Caki2 (cell line): ENCODE measurements at regions not wholly inside any gene's neighbourhood (a gene's known extent, or its start where the extent isn't known, plus 50 kb on each side); places are given as distances from the start of the nearest gene placed in this dataset.
"Not testable (repeated sequence)": the region's sequence is repeated elsewhere in the genome, so short reads cannot be mapped to it uniquely, and the experiment has no call there.

Source experiments
- DNase-seq: peaks from one replicate; pipeline ENCODE4 v3.0.0-alpha.2; 2015; ENCODE audit warnings: low read depth
- in situ Hi-C: cut with HindIII; loops from 2 replicates; pipeline ENCODE4 v1.10.0; 2016; ENCODE audit warnings: low sequenced_read_pairs, low pct_unique_long_range_greater_than_20kb, mixed read lengths

- no peak for DNase-seq
- in situ Hi-C loops, result no loop called here
Measured at GRCh38 chr14:43359317-43359716, 1147.8 kb downstream of the FSCB start.

GRCh38 chr14:43356979-43357545, 1150.0 kb downstream of the FSCB start:
- in situ Hi-C loops, result no loop called here
- no peak for DNase-seq

GRCh38 chr14:43356382-43356781, 1150.7 kb downstream of the FSCB start:
- DNase-seq, result no peak
- in situ Hi-C loops, result no loop called here

GRCh38 chr14:43341921-43342320, 1165.2 kb downstream of the FSCB start:
- in situ Hi-C loops, result no loop called here
- no peak for DNase-seq

GRCh38 chr14:43338713-43339112, 1168.4 kb downstream of the FSCB start:
- in situ Hi-C loops, result no loop called here

DNA sequence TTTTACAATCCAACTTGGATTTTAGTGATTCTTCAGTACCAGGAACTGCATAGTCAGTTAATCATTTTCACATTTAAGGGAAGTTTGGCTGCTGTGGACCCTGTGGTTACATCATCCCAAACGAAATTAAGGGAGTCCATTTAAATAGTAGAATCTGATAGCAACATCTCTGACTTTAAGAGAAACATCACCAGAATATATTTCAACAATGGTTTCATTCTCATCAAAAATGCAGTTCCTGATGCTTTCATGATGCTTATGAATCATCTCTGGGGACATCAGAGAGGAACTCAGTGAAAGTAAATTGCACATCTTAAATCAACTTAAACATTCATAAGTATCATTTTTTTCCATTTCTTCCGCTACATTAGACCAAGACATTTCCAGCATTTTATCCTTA, 1170.7 kb downstream of the FSCB start:
- in situ Hi-C loops, result no loop called here

More at GRCh38 chr14:43338713-43339112, 1168.4 kb downstream of the FSCB start:
- DNase-seq, result no peak

GRCh38 chr14:43326501-43327407, 1180.3 kb downstream of the FSCB start:
- DNase-seq, in situ Hi-C loops: not testable (repeated sequence)

More for the DNA sequence above, 1170.7 kb downstream of the FSCB start:
- no peak for DNase-seq

GRCh38 chr14:43316427-43316826, 1190.7 kb downstream of the FSCB start:
- DNase-seq, result no peak
- in situ Hi-C loops, result no loop called here

GRCh38 chr14:43313719-43314118, 1193.4 kb downstream of the FSCB start:
- in situ Hi-C loops, result no loop called here
- DNase-seq, result no peak

DNA sequence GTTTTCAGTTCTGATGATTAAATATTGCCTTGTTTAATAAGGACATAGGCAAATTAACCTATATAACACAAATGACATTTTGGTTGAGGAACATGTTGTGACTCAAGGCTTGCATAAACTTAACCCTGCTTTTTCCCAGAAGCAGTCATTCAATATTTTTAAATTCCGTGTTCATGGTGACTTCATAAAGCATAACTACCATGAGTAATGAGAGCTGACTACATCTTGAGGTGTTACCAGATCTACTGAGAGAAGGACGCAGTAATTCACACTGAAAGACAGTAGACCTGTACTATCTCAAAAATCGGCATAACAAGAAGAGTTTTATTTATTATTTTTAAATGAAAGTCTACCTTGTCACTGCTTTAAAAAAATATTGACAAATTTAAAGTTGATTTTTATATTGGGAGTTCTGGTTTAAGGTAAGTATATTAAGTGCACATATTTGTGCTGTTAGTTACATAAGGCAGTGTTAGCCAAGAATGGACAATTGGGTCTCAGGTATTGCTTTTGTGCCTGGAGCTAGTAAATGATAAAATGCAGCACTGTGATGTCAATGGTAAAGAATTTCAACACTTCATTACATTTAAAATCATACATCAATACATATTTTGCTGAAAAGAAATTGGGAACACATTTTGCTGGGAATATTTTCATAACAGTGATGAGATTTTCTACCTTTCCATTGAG, 1198.5 kb downstream of the FSCB start:
- no peak for DNase-seq
- in situ Hi-C loops, result no loop called here

GRCh38 chr14:43307836-43308235, 1199.2 kb downstream of the FSCB start:
- DNase-seq, result no peak

DNA sequence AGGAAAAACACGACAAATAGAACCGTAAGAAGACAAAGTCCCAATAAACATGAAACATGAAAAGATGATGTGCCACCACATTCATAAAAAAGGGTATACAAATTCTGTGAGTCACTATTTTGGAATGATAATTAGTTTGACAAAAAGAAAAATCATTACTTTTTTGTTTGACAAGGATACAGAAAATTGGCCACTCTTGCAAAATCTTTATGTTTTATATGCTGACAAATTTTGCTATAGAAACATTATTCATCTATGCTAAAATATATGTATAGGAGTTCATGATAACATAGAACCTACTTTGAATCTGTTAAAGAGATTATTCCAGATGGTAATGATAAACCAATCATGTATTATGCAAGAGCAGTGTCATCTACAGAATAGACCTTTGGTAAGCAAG, 1201.0 kb downstream of the FSCB start:
- no peak for DNase-seq
- in situ Hi-C loops, result no loop called here

More at GRCh38 chr14:43307836-43308235, 1199.2 kb downstream of the FSCB start:
- in situ Hi-C loops, result no loop called here

- no peak for DNase-seq
- in situ Hi-C loops, result no loop called here
Measured at GRCh38 chr14:43297794-43298193, 1209.3 kb downstream of the FSCB start.

- in situ Hi-C loops, DNase-seq: not testable (repeated sequence)
Measured at GRCh38 chr14:43296061-43296460, 1211.0 kb downstream of the FSCB start.

GRCh38 chr14:43285575-43285974, 1221.5 kb downstream of the FSCB start:
- no peak for DNase-seq
- in situ Hi-C loops, result no loop called here

DNA sequence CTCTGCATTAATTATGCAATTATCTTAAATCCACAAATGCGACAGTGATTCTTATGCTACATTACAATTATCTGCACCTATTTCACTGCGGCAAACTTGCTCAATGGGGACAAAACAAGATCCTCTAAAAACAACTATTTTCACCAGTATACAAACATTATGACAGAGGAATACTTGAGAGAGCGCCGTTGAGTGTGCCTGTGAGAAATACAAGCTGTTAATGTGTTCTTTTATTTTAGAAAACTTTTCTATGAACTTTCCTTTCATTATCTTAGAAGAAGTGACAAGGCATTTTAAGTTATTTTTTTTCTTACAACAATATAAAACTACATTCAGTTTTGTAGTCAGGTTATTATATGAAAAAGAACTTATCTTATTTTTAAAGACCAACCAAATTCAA, 1247.0 kb downstream of the FSCB start:
- DNase-seq, result no peak
- in situ Hi-C loops, result no loop called here

- in situ Hi-C loops, result no loop called here
- DNase-seq, result no peak
Measured at GRCh38 chr14:43258396-43258795, 1248.7 kb downstream of the FSCB start.

DNA sequence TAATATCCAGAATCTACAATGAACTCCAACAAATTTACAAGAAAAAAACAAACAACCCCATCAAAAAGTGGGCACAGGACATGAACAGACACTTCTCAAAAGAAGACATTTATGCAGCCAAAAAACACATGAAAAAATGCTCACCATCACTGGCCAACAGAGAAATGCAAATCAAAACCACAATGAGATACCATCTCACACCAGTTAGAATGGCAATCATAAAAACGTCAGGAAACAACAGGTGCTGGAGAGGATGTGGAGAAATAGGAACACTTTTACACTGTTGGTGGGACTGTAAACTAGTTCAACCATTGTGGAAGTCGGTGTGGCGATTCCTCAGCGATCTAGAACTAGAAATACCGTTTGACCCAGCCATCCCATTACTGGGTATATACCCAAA, 1250.1 kb downstream of the FSCB start:
- DNase-seq, in situ Hi-C loops: not testable (repeated sequence)

DNA sequence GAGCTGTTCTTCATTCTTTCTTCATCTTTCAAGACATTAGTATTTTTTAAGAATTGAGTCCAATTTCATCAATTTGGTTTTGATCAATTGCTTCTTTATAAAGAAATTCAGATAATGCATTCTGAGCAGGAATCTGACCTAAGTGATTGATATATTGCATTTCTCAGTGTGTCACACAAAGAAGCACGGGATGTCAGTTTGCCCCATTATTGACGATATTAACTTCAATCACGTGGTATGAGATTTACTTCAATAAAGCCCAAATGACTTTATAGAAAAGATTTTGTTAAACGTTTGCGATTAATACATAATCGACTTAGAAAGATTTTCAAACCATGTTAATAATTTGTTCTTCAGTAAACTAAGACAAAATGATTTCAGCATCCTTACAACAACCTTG, 1254.2 kb downstream of the FSCB start:
- DNase-seq, result no peak
- in situ Hi-C loops, result no loop called here
